D341Med (cell line): ENCODE measurements at regions not wholly inside any gene's neighbourhood (a gene's known extent, or its start where the extent isn't known, plus 50 kb on each side); places are given as distances from the start of the nearest gene placed in this dataset.

Experiments used
- DNase-seq: peaks from one replicate; pipeline ENCODE4 v3.0.0; 2012; ENCODE audit warnings: low spot score

- DNase-seq, result no peak
Observed at GRCh38 chr14:84674636-84675035, 855.3 kb upstream of the FLRT2 start.

GRCh38 chr14:84686550-84686949 lies 843.4 kb upstream of the FLRT2 start:
- DNase-seq, result no peak

- DNase-seq, result no peak
Observed at GRCh38 chr14:84688297-84689025, 841.5 kb upstream of the FLRT2 start.

GRCh38 chr14:84694161-84694560 lies 835.8 kb upstream of the FLRT2 start:
- no peak for DNase-seq

GRCh38 chr14:84704601-84705000 lies 825.3 kb upstream of the FLRT2 start:
- no peak for DNase-seq

- DNase-seq, result no peak
Observed at GRCh38 chr14:84707830-84708229, 822.1 kb upstream of the FLRT2 start.

- DNase-seq, result no peak
Observed at GRCh38 chr14:84708865-84709264, 821.1 kb upstream of the FLRT2 start.

- no peak for DNase-seq
Observed at GRCh38 chr14:84726471-84726870, 803.5 kb upstream of the FLRT2 start.

GRCh38 chr14:84749191-84749955 lies 780.6 kb upstream of the FLRT2 start:
- no peak for DNase-seq

- no peak for DNase-seq
Observed at GRCh38 chr14:84750284-84750683, 779.7 kb upstream of the FLRT2 start.

- no peak for DNase-seq
Observed at GRCh38 chr14:84750763-84751554, 779.0 kb upstream of the FLRT2 start.

- DNase-seq, result no peak
Observed at GRCh38 chr14:84751745-84752144, 778.2 kb upstream of the FLRT2 start.

GRCh38 chr14:84760489-84761126 lies 769.3 kb upstream of the FLRT2 start:
- no peak for DNase-seq

GRCh38 chr14:84767434-84767833 lies 762.5 kb upstream of the FLRT2 start:
- no peak for DNase-seq

- no peak for DNase-seq
Observed at GRCh38 chr14:84770030-84770429, 759.9 kb upstream of the FLRT2 start.

GRCh38 chr14:84777356-84777755 lies 752.6 kb upstream of the FLRT2 start:
- no peak for DNase-seq

GRCh38 chr14:84782902-84783301 lies 747.0 kb upstream of the FLRT2 start:
- no peak for DNase-seq

GRCh38 chr14:84783511-84783910 lies 746.4 kb upstream of the FLRT2 start:
- no peak for DNase-seq

GRCh38 chr14:84785996-84786395 lies 743.9 kb upstream of the FLRT2 start:
- DNase-seq, result no peak

- no peak for DNase-seq
Observed at GRCh38 chr14:84789012-84789411, 740.9 kb upstream of the FLRT2 start.

GRCh38 chr14:84792722-84793410 lies 737.1 kb upstream of the FLRT2 start:
- DNase-seq, result no peak

GRCh38 chr14:84797326-84797725 lies 732.6 kb upstream of the FLRT2 start:
- no peak for DNase-seq
